HepG2 (cell line): ENCODE measurements at regions not wholly inside any gene's neighbourhood (a gene's known extent, or its start where the extent isn't known, plus 50 kb on each side); places are given as distances from the start of the nearest gene placed in this dataset.
A peak's percentile ranks its signal among the peaks of the same experiment; 100 is the strongest.

Experiments
- ATAC-seq: fragments of 200-7000 bp; cut with Tn5 transposase; 3 replicates; pipeline ENCODE4 v1.9.1; 2020; ENCODE audit warnings: mild to moderate bottlenecking, moderate library complexity
- BruUV-seq: library from RNA; stranded (reverse); fragments of 400-500 nt; replicated peaks from 2 replicates; lab custom pipeline; 2021; lab: Mats Ljungman, UMichigan
- CTCF ChIA-PET: fragments of 300-600 bp; formaldehyde crosslinking; extraction: SDS; loops from one replicate; lab custom pipeline; 2021; ENCODE audit warnings: low total read pairs, inconsistent platforms, low intra/inter-chr PET ratio; lab: Yijun Ruan, JAX
- POLR2A ChIA-PET: fragments of 350-600 bp; sonication (Branson Sonifier 250); formaldehyde crosslinking; loops from one replicate; lab custom pipeline; 2020; ENCODE audit warnings: antibody characterized with exemption, inconsistent platforms; lab: Yijun Ruan, JAX
- DNase-seq: peaks from one replicate; pipeline ENCODE4 v3.0.0-alpha.2; 2015; ENCODE audit warnings: low spot score
- FAIRE-seq: peaks from 3 replicates; lab custom pipeline; 2011; peaks lifted over from hg19 to GRCh38; lab: Jason Lieb, UNC
- H2AFZ ChIP-seq: one replicate; pipeline ENCODE4 v1.6.1; 2011; ENCODE audit warnings: low read length, inconsistent platforms
- H3K27ac ChIP-seq: fragments of 300-600 bp; 3 replicates; pipeline ENCODE4 v1.8.0; 2011; ENCODE audit warnings: mixed run types, mild to moderate bottlenecking, mixed read lengths, low read length, inconsistent platforms; ENCODE audit not compliant: insufficient read depth; ENCODE audit errors: extremely low read length
- H3K27me3 ChIP-seq, 2 experiments: fragments of 200-600 bp in 1 of 2; 2 replicates in 1 of 2; 3 replicates in 1 of 2; pipeline versions ENCODE4 v1.6.0 to v1.8.0; 2011; ENCODE audit warnings: low read length in 2 of 2, mild to moderate bottlenecking in 2 of 2, moderate library complexity in 2 of 2, inconsistent platforms in 1 of 2; ENCODE audit not compliant: insufficient read depth in 2 of 2, control insufficient read depth in 1 of 2
- H3K36me3 ChIP-seq, 2 experiments: fragments of 200-600 bp in 1 of 2; replicated peaks in 1 of 2; 2 replicates in 1 of 2; 3 replicates in 1 of 2; pipeline versions ENCODE4 v1.5.1 to v1.8.0; 2011; ENCODE audit warnings: low read length in 2 of 2, inconsistent platforms in 1 of 2; ENCODE audit not compliant: insufficient read depth in 2 of 2, control insufficient read depth in 1 of 2
- H3K4me1 ChIP-seq: 2 replicates; pipeline ENCODE4 v1.5.1; 2012; ENCODE audit warnings: low read length, inconsistent platforms; ENCODE audit not compliant: insufficient read depth
- H3K4me2 ChIP-seq: 2 replicates; pipeline ENCODE4 v1.6.0; 2011; ENCODE audit warnings: low read depth, low read length, inconsistent platforms
- H3K4me3 ChIP-seq, 3 experiments: fragments of 200-600 bp in 1 of 3; sonication (generic), shearing (Covaris generic) in 1 of 3; replicated peaks in 1 of 3; 2 replicates each; pipeline ENCODE4 v1.5.1; 2011 to 2016; ENCODE audit warnings: low read length in 3 of 3, inconsistent platforms in 2 of 3, low read depth in 2 of 3, mild to moderate bottlenecking in 2 of 3, control low read depth in 1 of 3, mixed read lengths in 1 of 3; ENCODE audit not compliant: insufficient read depth in 1 of 3
- H3K79me2 ChIP-seq: one replicate; pipeline ENCODE4 v1.6.1; 2011; ENCODE audit warnings: low read length, inconsistent platforms; ENCODE audit not compliant: insufficient read depth
- H3K9ac ChIP-seq: 2 replicates; pipeline ENCODE4 v1.6.0; 2011; ENCODE audit warnings: mild to moderate bottlenecking, low read depth, low read length, inconsistent platforms; ENCODE audit not compliant: insufficient read depth
- H3K9me3 ChIP-seq: 2 replicates; pipeline ENCODE4 v1.5.1; 2012; ENCODE audit warnings: mild to moderate bottlenecking, low read length
- H4K20me1 ChIP-seq: 2 replicates; pipeline ENCODE4 v1.6.0; 2011; ENCODE audit warnings: inconsistent platforms, mild to moderate bottlenecking, low read length, moderate library complexity; ENCODE audit not compliant: insufficient read depth
- AHR ChIP-seq: IDR thresholded peaks from 2 replicates; pipeline ENCODE4 v1.6.1; 2018; ENCODE audit warnings: missing genetic modification reagents, missing compliant biosample characterization
- ATM ChIP-seq: fragments of 450-650 bp; IDR thresholded peaks from 2 replicates; pipeline ENCODE4 v1.7.1; 2017; ENCODE audit warnings: mild to moderate bottlenecking, borderline replicate concordance
- CAMTA2 ChIP-seq: sonication (generic); formaldehyde crosslinking; IDR thresholded peaks from 2 replicates; pipeline ENCODE4 v1.4.0; 2020; ENCODE audit warnings: mild to moderate bottlenecking, missing genetic modification reagents, borderline replicate concordance
- JARID2 ChIP-seq: sonication (generic); formaldehyde crosslinking; IDR thresholded peaks from 2 replicates; pipeline ENCODE4 v1.8.1; 2023; ENCODE audit warnings: missing genetic modification reagents, inconsistent platforms; ENCODE audit not compliant: insufficient replicate concordance
- KDM4B ChIP-seq: sonication (generic); formaldehyde crosslinking; IDR thresholded peaks from 2 replicates; pipeline ENCODE4 v1.4.0; 2020; ENCODE audit warnings: missing genetic modification reagents
- MIER2 ChIP-seq: IDR thresholded peaks from 2 replicates; pipeline ENCODE4 v1.6.1; 2016; ENCODE audit warnings: missing biosample characterization, missing genetic modification reagents
- NBN ChIP-seq: fragments of 450-650 bp; conservative IDR thresholded peaks from 2 replicates; pipeline ENCODE4 v1.6.1; 2017
- NFKBIZ ChIP-seq: IDR thresholded peaks from 2 replicates; pipeline ENCODE4 v1.6.1; 2018; ENCODE audit warnings: missing genetic modification reagents, missing compliant biosample characterization
- POLR2AphosphoS2 ChIP-seq: IDR thresholded peaks from 2 replicates; pipeline ENCODE4 v1.6.1; 2011; ENCODE audit warnings: low read depth, low read length, improper control_type of control experiment
- RAD51 ChIP-seq: fragments of 450-650 bp; IDR thresholded peaks from 2 replicates; pipeline ENCODE4 v1.6.1; 2016; ENCODE audit warnings: borderline replicate concordance
- RBFOX2 ChIP-seq: fragments of 200-400 bp; formaldehyde crosslinking; IDR thresholded peaks from 2 replicates; pipeline ENCODE4 v1.6.1; 2017; ENCODE audit warnings: low read depth, mild to moderate bottlenecking, low read length
- SMC3 ChIP-seq: IDR thresholded peaks from 2 replicates; pipeline ENCODE4 v1.6.1; 2011; ENCODE audit warnings: low read length, improper control_type of control experiment
- SRSF1 ChIP-seq: fragments of 200-400 bp; formaldehyde crosslinking; optimal IDR thresholded peaks from 2 replicates; pipeline ENCODE3; 2017; ENCODE audit warnings: mild to moderate bottlenecking, low read depth, low read length, moderate library complexity
- SUZ12 ChIP-seq: fragments of 150-350 bp; IDR thresholded peaks from 2 replicates; pipeline ENCODE4 v1.6.1; 2014; ENCODE audit warnings: low read depth, low read length
- ZBTB38 ChIP-seq: sonication (generic); formaldehyde crosslinking; IDR thresholded peaks from 2 replicates; pipeline ENCODE4 v1.5.1; 2020; ENCODE audit warnings: mild to moderate bottlenecking, missing genetic modification reagents
- ZFP90 ChIP-seq: sonication (generic); formaldehyde crosslinking; IDR thresholded peaks from 2 replicates; pipeline ENCODE4 v1.8.0; 2022; ENCODE audit warnings: missing genetic modification reagents, mild to moderate bottlenecking, inconsistent platforms, borderline replicate concordance
- ZNF207 ChIP-seq: fragments of 450-650 bp; IDR thresholded peaks from 2 replicates; pipeline ENCODE4 v1.6.1; 2016; ENCODE audit warnings: antibody characterized with exemption, borderline replicate concordance
- ZNF354B ChIP-seq: sonication (generic); formaldehyde crosslinking; IDR thresholded peaks from 2 replicates; pipeline ENCODE4 v1.8.0; 2022; ENCODE audit warnings: mild to moderate bottlenecking, missing genetic modification reagents
- ZNF549 ChIP-seq: sonication (generic); formaldehyde crosslinking; IDR thresholded peaks from 2 replicates; pipeline ENCODE4 v1.5.0; 2020; ENCODE audit warnings: missing genetic modification reagents
- ZNF724P ChIP-seq: sonication (generic); formaldehyde crosslinking; IDR thresholded peaks from 2 replicates; pipeline ENCODE4 v1.8.0; 2022; ENCODE audit warnings: missing genetic modification reagents, borderline replicate concordance
- ZNF747 ChIP-seq: sonication (generic); formaldehyde crosslinking; IDR thresholded peaks from 2 replicates; pipeline ENCODE4 v1.8.1; 2023; ENCODE audit warnings: missing genetic modification reagents, mild to moderate bottlenecking, borderline replicate concordance
- WGBS: methylation state at CpG from one replicate; pipeline ENCODE4 v1.1.6; 2017; ENCODE audit warnings: low lambda C conversion rate; 5-methylcytosine and 5-hydroxymethylcytosine counted together
- in situ Hi-C: cut with HindIII; loops from 2 replicates; pipeline ENCODE4 v1.10.0; 2017; ENCODE audit warnings: low pct_unique_long_range_greater_than_20kb; ENCODE audit not compliant: extremely low pct_ligation_motif_present
- intact Hi-C: fragments of 100-400 bp; cut with micrococcal nuclease; formaldehyde crosslinking; loops from one replicate; pipeline ENCODE4 v1.10.0; 2022; ENCODE audit not compliant: unreplicated experiment
- TF ChIP-seq, protein P1 (sequence below): fragments of 450-650 bp; IDR thresholded peaks from 2 replicates; pipeline ENCODE4 v1.6.1; 2017; ENCODE audit warnings: mild to moderate bottlenecking
- TF ChIP-seq, protein P2 (sequence below): sonication (generic); formaldehyde crosslinking; IDR thresholded peaks from 2 replicates; pipeline ENCODE4 v1.4.0; 2020; ENCODE audit warnings: mild to moderate bottlenecking, low read depth, missing genetic modification reagents

DNA sequence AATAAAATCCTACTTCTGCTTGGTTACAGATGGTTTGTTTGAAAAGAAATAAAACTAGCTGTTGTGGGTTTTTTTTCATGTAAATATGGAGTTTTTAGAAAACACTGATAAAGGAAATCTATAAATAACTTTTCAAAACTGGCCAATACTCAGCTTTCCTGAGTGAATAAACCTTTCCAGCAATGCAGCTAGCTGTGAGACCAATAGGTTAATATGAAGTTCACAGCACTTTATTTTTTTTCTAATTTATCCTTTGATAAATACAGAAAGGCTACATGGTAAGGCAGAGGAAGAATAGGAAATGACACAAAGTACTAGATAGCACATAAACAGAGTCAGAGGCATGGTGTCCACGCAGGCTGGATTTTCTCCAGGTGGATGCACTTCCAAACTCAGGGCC, 154.0 kb downstream of the COG6 start (continued):
- TF ChIP-seq, protein P1, sequence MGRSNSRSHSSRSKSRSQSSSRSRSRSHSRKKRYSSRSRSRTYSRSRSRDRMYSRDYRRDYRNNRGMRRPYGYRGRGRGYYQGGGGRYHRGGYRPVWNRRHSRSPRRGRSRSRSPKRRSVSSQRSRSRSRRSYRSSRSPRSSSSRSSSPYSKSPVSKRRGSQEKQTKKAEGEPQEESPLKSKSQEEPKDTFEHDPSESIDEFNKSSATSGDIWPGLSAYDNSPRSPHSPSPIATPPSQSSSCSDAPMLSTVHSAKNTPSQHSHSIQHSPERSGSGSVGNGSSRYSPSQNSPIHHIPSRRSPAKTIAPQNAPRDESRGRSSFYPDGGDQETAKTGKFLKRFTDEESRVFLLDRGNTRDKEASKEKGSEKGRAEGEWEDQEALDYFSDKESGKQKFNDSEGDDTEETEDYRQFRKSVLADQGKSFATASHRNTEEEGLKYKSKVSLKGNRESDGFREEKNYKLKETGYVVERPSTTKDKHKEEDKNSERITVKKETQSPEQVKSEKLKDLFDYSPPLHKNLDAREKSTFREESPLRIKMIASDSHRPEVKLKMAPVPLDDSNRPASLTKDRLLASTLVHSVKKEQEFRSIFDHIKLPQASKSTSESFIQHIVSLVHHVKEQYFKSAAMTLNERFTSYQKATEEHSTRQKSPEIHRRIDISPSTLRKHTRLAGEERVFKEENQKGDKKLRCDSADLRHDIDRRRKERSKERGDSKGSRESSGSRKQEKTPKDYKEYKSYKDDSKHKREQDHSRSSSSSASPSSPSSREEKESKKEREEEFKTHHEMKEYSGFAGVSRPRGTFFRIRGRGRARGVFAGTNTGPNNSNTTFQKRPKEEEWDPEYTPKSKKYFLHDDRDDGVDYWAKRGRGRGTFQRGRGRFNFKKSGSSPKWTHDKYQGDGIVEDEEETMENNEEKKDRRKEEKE = no peak
- no peak for TF ChIP-seq ZBTB38 (CRISPR knock-in tag)
- TF ChIP-seq ZNF724P (CRISPR knock-in tag) = no peak
- TF ChIP-seq ZNF207 = no peak
- no peak for TF ChIP-seq ATM
- no peak for TF ChIP-seq ZFP90
- no peak for TF ChIP-seq POLR2AphosphoS2
- TF ChIP-seq CAMTA2 (CRISPR knock-in tag) = no peak
- TF ChIP-seq JARID2 = no peak

DNA sequence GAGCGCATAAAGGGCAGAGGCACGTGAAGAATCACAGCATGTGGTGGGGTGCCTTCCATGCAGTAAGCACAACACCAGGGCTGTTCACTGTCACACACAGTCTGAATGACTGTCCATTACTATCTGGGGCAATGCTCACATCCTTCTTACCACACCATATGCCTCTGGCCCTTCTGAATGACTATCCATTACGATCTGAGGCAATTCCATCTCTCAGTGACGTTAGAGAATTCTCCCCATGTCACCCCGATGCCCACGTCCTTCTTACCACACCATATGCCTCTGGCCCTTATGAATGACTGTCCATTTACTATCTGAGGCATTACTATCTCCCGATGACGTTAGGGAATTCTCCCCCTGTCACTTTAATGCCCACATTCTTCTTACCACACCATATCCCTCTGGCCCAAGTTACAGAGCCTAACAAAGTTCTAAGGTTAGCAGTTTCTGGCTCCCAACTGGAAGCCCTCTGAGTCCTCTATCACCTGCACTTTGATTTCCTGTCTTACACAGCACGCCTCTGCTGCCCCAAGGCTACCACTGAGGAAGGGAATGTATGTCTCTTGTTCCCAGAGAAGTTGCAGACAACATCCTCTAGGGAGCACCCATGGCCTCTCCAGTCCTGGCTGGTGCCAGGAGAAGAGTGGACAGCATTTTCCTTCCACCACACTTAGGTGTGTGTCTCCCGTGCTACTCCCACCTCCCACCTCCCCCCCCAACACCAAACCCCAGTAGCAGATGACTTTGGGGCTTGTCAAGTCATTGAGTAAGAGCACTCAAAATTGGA, 154.8 kb downstream of the COG6 start:
- H3K9me3 ChIP-seq = no peaks in the 10 kb centered on the region
- intact Hi-C loops (no loop called here), in situ Hi-C loops (no loop called here)
- DNase-seq (no peak), FAIRE-seq (no peak), ATAC-seq (peak; percentile 69)
- H3K4me2 ChIP-seq = no peak overlapping the region
- TF ChIP-seq KDM4B (no peak), ZNF747 (no peak), ZNF354B (CRISPR knock-in tag) (no peak), SUZ12 (no peak), NBN (no peak), SRSF1 (no peak), MIER2 (CRISPR knock-in tag) (no peak), RAD51 (no peak), AHR (CRISPR knock-in tag) (no peak), SMC3 (no peak), ZNF549 (CRISPR knock-in tag) (no peak), RBFOX2 (no peak), NFKBIZ (CRISPR knock-in tag) (no peak)
- TF ChIP-seq, protein P2, sequence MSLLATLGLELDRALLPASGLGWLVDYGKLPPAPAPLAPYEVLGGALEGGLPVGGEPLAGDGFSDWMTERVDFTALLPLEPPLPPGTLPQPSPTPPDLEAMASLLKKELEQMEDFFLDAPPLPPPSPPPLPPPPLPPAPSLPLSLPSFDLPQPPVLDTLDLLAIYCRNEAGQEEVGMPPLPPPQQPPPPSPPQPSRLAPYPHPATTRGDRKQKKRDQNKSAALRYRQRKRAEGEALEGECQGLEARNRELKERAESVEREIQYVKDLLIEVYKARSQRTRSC (CRISPR knock-in tag) = no peak
- 30% methylated on average over 10 of the region's 10 CpGs for WGBS
- H3K27ac ChIP-seq = no peak overlapping the region
- no peaks in the 10 kb centered on the region for H3K4me1 ChIP-seq
- ChIA-PET POLR2A (no interaction called here), CTCF (no interaction called here)
- BruUV-seq = no TSS peak
- no peak overlapping the region for H3K4me3 ChIP-seq
- H2AFZ ChIP-seq = no peak overlapping the region
- H3K9ac ChIP-seq = no peak overlapping the region
- no peaks in the 10 kb centered on the region for H3K79me2 ChIP-seq
- H4K20me1 ChIP-seq = no peaks in the 10 kb centered on the region
- H3K27me3 ChIP-seq = no peaks in the 10 kb centered on the region
- no peaks in the 10 kb centered on the region for H3K36me3 ChIP-seq
